GM23338 (cell line): ENCODE measurements at regions not wholly inside any gene's neighbourhood (a gene's known extent, or its start where the extent isn't known, plus 50 kb on each side); places are given as distances from the start of the nearest gene placed in this dataset.

Experiments
- ATAC-seq: fragments of 200-7000 bp; cut with Tn5 transposase; 3 replicates; pipeline ENCODE4 v1.9.1; 2020
- DNase-seq: peaks from one replicate; pipeline ENCODE4 v3.0.0-alpha.2; 2015; ENCODE audit warnings: low spot score
- H2AFZ ChIP-seq: fragments of 200-600 bp; sonication (generic); 2 replicates; pipeline ENCODE4 v1.8.0; 2016; ENCODE audit warnings: antibody characterized with exemption, mild to moderate bottlenecking, moderate library complexity
- H3F3A ChIP-seq: fragments of 200-600 bp; sonication (generic); replicated peaks from 2 replicates; pipeline ENCODE4 v1.8.0; 2017; ENCODE audit warnings: antibody characterized with exemption, mixed run types, low read depth
- H3K27ac ChIP-seq: fragments of 200-600 bp; sonication (generic); 2 replicates; pipeline ENCODE4 v1.6.1; 2016; ENCODE audit warnings: low read depth
- H3K27me3 ChIP-seq: fragments of 200-600 bp; sonication (generic); 2 replicates; pipeline ENCODE4 v1.8.0; 2016; ENCODE audit warnings: mild to moderate bottlenecking, mixed run types, moderate library complexity; ENCODE audit not compliant: insufficient read depth
- H3K36me3 ChIP-seq: fragments of 200-600 bp; sonication (generic); 2 replicates; pipeline ENCODE4 v1.8.0; 2016; ENCODE audit warnings: mild to moderate bottlenecking; ENCODE audit not compliant: insufficient read depth
- H3K4me1 ChIP-seq: fragments of 200-600 bp; sonication (generic); 2 replicates; pipeline ENCODE4 v1.8.0; 2016; ENCODE audit warnings: mild to moderate bottlenecking, moderate library complexity; ENCODE audit not compliant: insufficient read depth
- H3K4me2 ChIP-seq: fragments of 200-600 bp; sonication (generic); 2 replicates; pipeline ENCODE4 v1.7.1; 2017; ENCODE audit warnings: mixed run types
- H3K4me3 ChIP-seq: fragments of 200-600 bp; sonication (generic); 2 replicates; pipeline ENCODE4 v1.6.1; 2016; ENCODE audit warnings: mixed run types
- H3K79me2 ChIP-seq: fragments of 200-600 bp; sonication (generic); replicated peaks from 2 replicates; pipeline ENCODE4 v1.8.0; 2017; ENCODE audit warnings: mild to moderate bottlenecking; ENCODE audit not compliant: insufficient read depth
- H3K9me2 ChIP-seq: fragments of 200-600 bp; sonication (generic); 2 replicates; pipeline ENCODE4 v1.8.0; 2017; ENCODE audit not compliant: insufficient read depth
- H4K20me1 ChIP-seq: fragments of 200-600 bp; sonication (generic); replicated peaks from 2 replicates; pipeline ENCODE4 v1.8.0; 2017; ENCODE audit warnings: mild to moderate bottlenecking; ENCODE audit not compliant: insufficient read depth
- H3K27ac Mint-ChIP-seq: 2 replicates; pipeline ENCODE4 v1.8.0; 2020; ENCODE audit warnings: inconsistent platforms, mild to moderate bottlenecking, moderate library complexity, mixed read lengths
- H3K27me3 Mint-ChIP-seq: 3 replicates; pipeline ENCODE4 v1.8.0; 2022; ENCODE audit warnings: low read depth, mild to moderate bottlenecking, moderate library complexity, mixed read lengths, inconsistent platforms; ENCODE audit not compliant: insufficient read depth, poor library complexity
- H3K36me3 Mint-ChIP-seq: 3 replicates; pipeline ENCODE4 v1.8.0; 2021; ENCODE audit warnings: low read depth, mild to moderate bottlenecking, inconsistent platforms, moderate library complexity, mixed read lengths
- H3K4me1 Mint-ChIP-seq: 3 replicates; pipeline ENCODE4 v1.8.0; 2020; ENCODE audit warnings: mild to moderate bottlenecking, inconsistent platforms, mixed read lengths
- H3K4me3 Mint-ChIP-seq: 3 replicates; pipeline ENCODE4 v1.8.0; 2021; ENCODE audit warnings: moderate library complexity, mild to moderate bottlenecking, inconsistent platforms, mixed read lengths
- H3K9me3 Mint-ChIP-seq: 3 replicates; pipeline ENCODE4 v1.8.0; 2020; ENCODE audit warnings: moderate library complexity, mild to moderate bottlenecking, inconsistent platforms, mixed read lengths
- CREB1 ChIP-seq: fragments of 250-450 bp; sonication (Bioruptor Pico); IDR thresholded peaks from 2 replicates; pipeline ENCODE4 v1.5.0; 2020; ENCODE audit warnings: low read depth, mild to moderate bottlenecking, moderate library complexity
- EZH2 ChIP-seq: fragments of 200-600 bp; sonication (generic); IDR thresholded peaks from one replicate; pipeline ENCODE4 v1.8.0; 2017; ENCODE audit warnings: antibody characterized with exemption, mild to moderate bottlenecking, low read depth; ENCODE audit not compliant: unreplicated experiment
- EZH2phosphoT487 ChIP-seq: fragments of 200-600 bp; sonication (generic); IDR thresholded peaks from one replicate; pipeline ENCODE4 v1.8.1; 2018; ENCODE audit warnings: antibody characterized with exemption; ENCODE audit not compliant: unreplicated experiment
- JUNB ChIP-seq: IDR thresholded peaks from one replicate; pipeline ENCODE4 v1.6.1; 2016; ENCODE audit warnings: antibody characterized with exemption; ENCODE audit not compliant: unreplicated experiment
- NANOG ChIP-seq: IDR thresholded peaks from 2 replicates; pipeline ENCODE4 v1.6.1; 2016; ENCODE audit warnings: antibody characterized with exemption, borderline replicate concordance
- POLR2AphosphoS5 ChIP-seq: IDR thresholded peaks from 2 replicates; pipeline ENCODE4 v1.6.1; 2016; ENCODE audit warnings: antibody characterized with exemption, low read depth
- STAT1 ChIP-seq: IDR thresholded peaks from one replicate; pipeline ENCODE4 v1.6.1; 2016; ENCODE audit warnings: antibody characterized with exemption; ENCODE audit not compliant: unreplicated experiment
- ZNF114 ChIP-seq: fragments of 250-450 bp; sonication (Bioruptor Pico); IDR thresholded peaks from 2 replicates; pipeline ENCODE4 v1.5.0; 2020; ENCODE audit warnings: mild to moderate bottlenecking, moderate library complexity
- ZNF331 ChIP-seq: fragments of 250-450 bp; sonication (Bioruptor Pico); IDR thresholded peaks from 2 replicates; pipeline ENCODE4 v1.5.0; 2020; ENCODE audit warnings: low read depth, mild to moderate bottlenecking, moderate library complexity
- TF ChIP-seq, protein P1 (sequence below): IDR thresholded peaks from 2 replicates; pipeline ENCODE4 v1.6.1; 2016; ENCODE audit warnings: antibody characterized with exemption
- TF ChIP-seq, protein P2 (sequence below): IDR thresholded peaks from one replicate; pipeline ENCODE4 v1.6.1; 2018; ENCODE audit warnings: antibody characterized with exemption; ENCODE audit not compliant: unreplicated experiment
- TF ChIP-seq, protein P3 (sequence below), 2 experiments: fragments of 200-600 bp in 1 of 2; sonication (generic) in 1 of 2; conservative IDR thresholded peaks; 2 replicates each; pipeline versions ENCODE4 v1.5.1 to v1.6.1; 2016 to 2017; ENCODE audit warnings: antibody characterized with exemption in 2 of 2, low read depth in 2 of 2, mild to moderate bottlenecking in 2 of 2, moderate library complexity in 1 of 2
- TF ChIP-seq, protein P4 (sequence below): fragments of 250-450 bp; sonication (Bioruptor Pico); IDR thresholded peaks from 2 replicates; pipeline ENCODE4 v1.5.0; 2020; ENCODE audit warnings: mild to moderate bottlenecking, moderate library complexity

DNA sequence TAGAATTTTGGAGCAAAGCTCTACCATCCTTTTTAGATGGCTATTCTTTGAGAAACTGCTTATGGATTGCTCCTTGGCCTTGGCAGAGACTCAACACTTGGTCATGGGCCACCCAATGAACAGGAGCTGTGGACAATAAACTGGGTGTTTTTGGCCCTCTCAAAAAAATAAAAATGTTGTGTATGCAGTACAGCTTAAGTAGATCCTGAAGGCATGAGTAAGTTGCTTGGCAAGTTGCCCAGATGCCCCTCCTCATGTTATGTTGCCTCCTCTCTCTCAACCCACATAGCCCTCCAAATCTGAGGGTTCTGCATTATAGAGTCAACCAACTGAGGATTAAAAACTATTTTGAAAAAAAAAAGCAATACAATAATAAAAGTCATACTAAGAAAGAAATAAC lies 124.9 kb downstream of the ATP23 start:
- H3K4me2 ChIP-seq: no peak overlapping the region
- Mint-ChIP-seq H3K27me3 (no peaks in the 10 kb centered on the region), H3K4me3 (no peak overlapping the region), H3K9me3 (no peaks in the 10 kb centered on the region), H3K36me3 (no peaks in the 10 kb centered on the region), H3K4me1 (no peaks in the 10 kb centered on the region; the same call in 2 of the 3 replicates), H3K27ac (no peak overlapping the region)
- H3K9me2 ChIP-seq: peaks cover 15% of the 10 kb centered on the region
- no peaks in the 10 kb centered on the region for H3K36me3 ChIP-seq
- no peak overlapping the region for H3K4me3 ChIP-seq
- H3K27ac ChIP-seq: no peak overlapping the region
- ATAC-seq: no peak
- H4K20me1 ChIP-seq: no peaks in the 10 kb centered on the region
- TF ChIP-seq EZH2phosphoT487 (no peak), CREB1 (CRISPR knock-in tag) (no peak), ZNF114 (no peak), EZH2 (no peak), STAT1 (no peak), NANOG (no peak), POLR2AphosphoS5 (no peak), ZNF331 (CRISPR knock-in tag) (no peak), JUNB (no peak)
- TF ChIP-seq, protein P1, sequence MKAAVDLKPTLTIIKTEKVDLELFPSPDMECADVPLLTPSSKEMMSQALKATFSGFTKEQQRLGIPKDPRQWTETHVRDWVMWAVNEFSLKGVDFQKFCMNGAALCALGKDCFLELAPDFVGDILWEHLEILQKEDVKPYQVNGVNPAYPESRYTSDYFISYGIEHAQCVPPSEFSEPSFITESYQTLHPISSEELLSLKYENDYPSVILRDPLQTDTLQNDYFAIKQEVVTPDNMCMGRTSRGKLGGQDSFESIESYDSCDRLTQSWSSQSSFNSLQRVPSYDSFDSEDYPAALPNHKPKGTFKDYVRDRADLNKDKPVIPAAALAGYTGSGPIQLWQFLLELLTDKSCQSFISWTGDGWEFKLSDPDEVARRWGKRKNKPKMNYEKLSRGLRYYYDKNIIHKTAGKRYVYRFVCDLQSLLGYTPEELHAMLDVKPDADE: no peak
- TF ChIP-seq, protein P2, sequence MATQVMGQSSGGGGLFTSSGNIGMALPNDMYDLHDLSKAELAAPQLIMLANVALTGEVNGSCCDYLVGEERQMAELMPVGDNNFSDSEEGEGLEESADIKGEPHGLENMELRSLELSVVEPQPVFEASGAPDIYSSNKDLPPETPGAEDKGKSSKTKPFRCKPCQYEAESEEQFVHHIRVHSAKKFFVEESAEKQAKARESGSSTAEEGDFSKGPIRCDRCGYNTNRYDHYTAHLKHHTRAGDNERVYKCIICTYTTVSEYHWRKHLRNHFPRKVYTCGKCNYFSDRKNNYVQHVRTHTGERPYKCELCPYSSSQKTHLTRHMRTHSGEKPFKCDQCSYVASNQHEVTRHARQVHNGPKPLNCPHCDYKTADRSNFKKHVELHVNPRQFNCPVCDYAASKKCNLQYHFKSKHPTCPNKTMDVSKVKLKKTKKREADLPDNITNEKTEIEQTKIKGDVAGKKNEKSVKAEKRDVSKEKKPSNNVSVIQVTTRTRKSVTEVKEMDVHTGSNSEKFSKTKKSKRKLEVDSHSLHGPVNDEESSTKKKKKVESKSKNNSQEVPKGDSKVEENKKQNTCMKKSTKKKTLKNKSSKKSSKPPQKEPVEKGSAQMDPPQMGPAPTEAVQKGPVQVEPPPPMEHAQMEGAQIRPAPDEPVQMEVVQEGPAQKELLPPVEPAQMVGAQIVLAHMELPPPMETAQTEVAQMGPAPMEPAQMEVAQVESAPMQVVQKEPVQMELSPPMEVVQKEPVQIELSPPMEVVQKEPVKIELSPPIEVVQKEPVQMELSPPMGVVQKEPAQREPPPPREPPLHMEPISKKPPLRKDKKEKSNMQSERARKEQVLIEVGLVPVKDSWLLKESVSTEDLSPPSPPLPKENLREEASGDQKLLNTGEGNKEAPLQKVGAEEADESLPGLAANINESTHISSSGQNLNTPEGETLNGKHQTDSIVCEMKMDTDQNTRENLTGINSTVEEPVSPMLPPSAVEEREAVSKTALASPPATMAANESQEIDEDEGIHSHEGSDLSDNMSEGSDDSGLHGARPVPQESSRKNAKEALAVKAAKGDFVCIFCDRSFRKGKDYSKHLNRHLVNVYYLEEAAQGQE: no peak
- TF ChIP-seq, protein P3, sequence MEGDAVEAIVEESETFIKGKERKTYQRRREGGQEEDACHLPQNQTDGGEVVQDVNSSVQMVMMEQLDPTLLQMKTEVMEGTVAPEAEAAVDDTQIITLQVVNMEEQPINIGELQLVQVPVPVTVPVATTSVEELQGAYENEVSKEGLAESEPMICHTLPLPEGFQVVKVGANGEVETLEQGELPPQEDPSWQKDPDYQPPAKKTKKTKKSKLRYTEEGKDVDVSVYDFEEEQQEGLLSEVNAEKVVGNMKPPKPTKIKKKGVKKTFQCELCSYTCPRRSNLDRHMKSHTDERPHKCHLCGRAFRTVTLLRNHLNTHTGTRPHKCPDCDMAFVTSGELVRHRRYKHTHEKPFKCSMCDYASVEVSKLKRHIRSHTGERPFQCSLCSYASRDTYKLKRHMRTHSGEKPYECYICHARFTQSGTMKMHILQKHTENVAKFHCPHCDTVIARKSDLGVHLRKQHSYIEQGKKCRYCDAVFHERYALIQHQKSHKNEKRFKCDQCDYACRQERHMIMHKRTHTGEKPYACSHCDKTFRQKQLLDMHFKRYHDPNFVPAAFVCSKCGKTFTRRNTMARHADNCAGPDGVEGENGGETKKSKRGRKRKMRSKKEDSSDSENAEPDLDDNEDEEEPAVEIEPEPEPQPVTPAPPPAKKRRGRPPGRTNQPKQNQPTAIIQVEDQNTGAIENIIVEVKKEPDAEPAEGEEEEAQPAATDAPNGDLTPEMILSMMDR (conservative IDR thresholded peaks at IDR 0.05; ENCODE audit: low read depth in 2 of 2): no peak
- TF ChIP-seq, protein P4, sequence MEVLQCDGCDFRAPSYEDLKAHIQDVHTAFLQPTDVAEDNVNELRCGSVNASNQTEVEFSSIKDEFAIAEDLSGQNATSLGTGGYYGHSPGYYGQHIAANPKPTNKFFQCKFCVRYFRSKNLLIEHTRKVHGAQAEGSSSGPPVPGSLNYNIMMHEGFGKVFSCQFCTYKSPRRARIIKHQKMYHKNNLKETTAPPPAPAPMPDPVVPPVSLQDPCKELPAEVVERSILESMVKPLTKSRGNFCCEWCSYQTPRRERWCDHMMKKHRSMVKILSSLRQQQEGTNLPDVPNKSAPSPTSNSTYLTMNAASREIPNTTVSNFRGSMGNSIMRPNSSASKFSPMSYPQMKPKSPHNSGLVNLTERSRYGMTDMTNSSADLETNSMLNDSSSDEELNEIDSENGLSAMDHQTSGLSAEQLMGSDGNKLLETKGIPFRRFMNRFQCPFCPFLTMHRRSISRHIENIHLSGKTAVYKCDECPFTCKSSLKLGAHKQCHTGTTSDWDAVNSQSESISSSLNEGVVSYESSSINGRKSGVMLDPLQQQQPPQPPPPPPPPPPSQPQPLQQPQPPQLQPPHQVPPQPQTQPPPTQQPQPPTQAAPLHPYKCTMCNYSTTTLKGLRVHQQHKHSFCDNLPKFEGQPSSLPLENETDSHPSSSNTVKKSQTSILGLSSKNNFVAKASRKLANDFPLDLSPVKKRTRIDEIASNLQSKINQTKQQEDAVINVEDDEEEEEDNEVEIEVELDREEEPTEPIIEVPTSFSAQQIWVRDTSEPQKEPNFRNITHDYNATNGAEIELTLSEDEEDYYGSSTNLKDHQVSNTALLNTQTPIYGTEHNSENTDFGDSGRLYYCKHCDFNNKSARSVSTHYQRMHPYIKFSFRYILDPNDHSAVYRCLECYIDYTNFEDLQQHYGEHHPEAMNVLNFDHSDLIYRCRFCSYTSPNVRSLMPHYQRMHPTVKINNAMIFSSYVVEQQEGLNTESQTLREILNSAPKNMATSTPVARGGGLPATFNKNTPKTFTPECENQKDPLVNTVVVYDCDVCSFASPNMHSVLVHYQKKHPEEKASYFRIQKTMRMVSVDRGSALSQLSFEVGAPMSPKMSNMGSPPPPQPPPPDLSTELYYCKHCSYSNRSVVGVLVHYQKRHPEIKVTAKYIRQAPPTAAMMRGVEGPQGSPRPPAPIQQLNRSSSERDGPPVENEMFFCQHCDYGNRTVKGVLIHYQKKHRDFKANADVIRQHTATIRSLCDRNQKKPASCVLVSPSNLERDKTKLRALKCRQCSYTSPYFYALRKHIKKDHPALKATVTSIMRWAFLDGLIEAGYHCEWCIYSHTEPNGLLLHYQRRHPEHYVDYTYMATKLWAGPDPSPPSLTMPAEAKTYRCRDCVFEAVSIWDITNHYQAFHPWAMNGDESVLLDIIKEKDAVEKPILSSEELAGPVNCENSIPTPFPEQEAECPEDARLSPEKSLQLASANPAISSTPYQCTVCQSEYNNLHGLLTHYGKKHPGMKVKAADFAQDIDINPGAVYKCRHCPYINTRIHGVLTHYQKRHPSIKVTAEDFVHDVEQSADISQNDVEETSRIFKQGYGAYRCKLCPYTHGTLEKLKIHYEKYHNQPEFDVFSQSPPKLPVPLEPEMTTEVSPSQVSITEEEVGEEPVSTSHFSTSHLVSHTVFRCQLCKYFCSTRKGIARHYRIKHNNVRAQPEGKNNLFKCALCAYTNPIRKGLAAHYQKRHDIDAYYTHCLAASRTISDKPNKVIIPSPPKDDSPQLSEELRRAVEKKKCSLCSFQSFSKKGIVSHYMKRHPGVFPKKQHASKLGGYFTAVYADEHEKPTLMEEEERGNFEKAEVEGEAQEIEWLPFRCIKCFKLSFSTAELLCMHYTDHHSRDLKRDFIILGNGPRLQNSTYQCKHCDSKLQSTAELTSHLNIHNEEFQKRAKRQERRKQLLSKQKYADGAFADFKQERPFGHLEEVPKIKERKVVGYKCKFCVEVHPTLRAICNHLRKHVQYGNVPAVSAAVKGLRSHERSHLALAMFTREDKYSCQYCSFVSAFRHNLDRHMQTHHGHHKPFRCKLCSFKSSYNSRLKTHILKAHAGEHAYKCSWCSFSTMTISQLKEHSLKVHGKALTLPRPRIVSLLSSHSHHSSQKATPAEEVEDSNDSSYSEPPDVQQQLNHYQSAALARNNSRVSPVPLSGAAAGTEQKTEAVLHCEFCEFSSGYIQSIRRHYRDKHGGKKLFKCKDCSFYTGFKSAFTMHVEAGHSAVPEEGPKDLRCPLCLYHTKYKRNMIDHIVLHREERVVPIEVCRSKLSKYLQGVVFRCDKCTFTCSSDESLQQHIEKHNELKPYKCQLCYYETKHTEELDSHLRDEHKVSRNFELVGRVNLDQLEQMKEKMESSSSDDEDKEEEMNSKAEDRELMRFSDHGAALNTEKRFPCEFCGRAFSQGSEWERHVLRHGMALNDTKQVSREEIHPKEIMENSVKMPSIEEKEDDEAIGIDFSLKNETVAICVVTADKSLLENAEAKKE (CRISPR knock-in tag): no peak
- H3K79me2 ChIP-seq: no peaks in the 10 kb centered on the region
- no peak overlapping the region for H2AFZ ChIP-seq
- H3K27me3 ChIP-seq: no peaks in the 10 kb centered on the region
- peaks cover 6% of the 10 kb centered on the region; the same call in 1 of the 2 replicates for H3K4me1 ChIP-seq
- no peak for DNase-seq
- H3F3A ChIP-seq: no peaks in the 10 kb centered on the region
